ENCODE measurements at regions not wholly inside any gene's neighbourhood (a gene's known extent, or its start where the extent isn't known, plus 50 kb on each side); places are given as distances from the start of the nearest gene placed in this dataset.

GRCh38 chr14:28057359-28058296, 709.0 kb upstream of the FOXG1 start:
- peak; percentile 19 for DNase-seq

- no peak for DNase-seq
Measured at GRCh38 chr14:28059254-28059653, 707.3 kb upstream of the FOXG1 start.

GRCh38 chr14:28061006-28061405, 705.6 kb upstream of the FOXG1 start:
- DNase-seq: no peak

GRCh38 chr14:28077021-28077420, 689.6 kb upstream of the FOXG1 start:
- no peak for DNase-seq

GRCh38 chr14:28083389-28083788, 683.2 kb upstream of the FOXG1 start:
- DNase-seq: no peak

GRCh38 chr14:28088125-28088524, 678.5 kb upstream of the FOXG1 start:
- no peak for DNase-seq

- DNase-seq: no peak
Measured at GRCh38 chr14:28097585-28097984, 669.0 kb upstream of the FOXG1 start.

- no peak for DNase-seq
Measured at GRCh38 chr14:28098856-28099255, 667.7 kb upstream of the FOXG1 start.

GRCh38 chr14:28102001-28102400, 664.6 kb upstream of the FOXG1 start:
- DNase-seq: no peak

- DNase-seq: peak; percentile 38
Measured at GRCh38 chr14:28102814-28103213, 663.8 kb upstream of the FOXG1 start.

GRCh38 chr14:28113311-28113710, 653.3 kb upstream of the FOXG1 start:
- DNase-seq: no peak

- DNase-seq: no peak
Measured at GRCh38 chr14:28116716-28117115, 649.9 kb upstream of the FOXG1 start.

- DNase-seq: no peak
Measured at GRCh38 chr14:28119849-28120248, 646.7 kb upstream of the FOXG1 start.

GRCh38 chr14:28120391-28120790, 646.2 kb upstream of the FOXG1 start:
- no peak for DNase-seq

GRCh38 chr14:28121512-28122297, 644.9 kb upstream of the FOXG1 start:
- no peak for DNase-seq

- DNase-seq: no peak
Measured at GRCh38 chr14:28130610-28131284, 635.8 kb upstream of the FOXG1 start.

GRCh38 chr14:28138341-28138740, 628.2 kb upstream of the FOXG1 start:
- DNase-seq: no peak

- DNase-seq: no peak
Measured at GRCh38 chr14:28141662-28142061, 624.9 kb upstream of the FOXG1 start.

GRCh38 chr14:28142400-28143015, 624.1 kb upstream of the FOXG1 start:
- DNase-seq: peak; percentile 7

- DNase-seq: no peak
Measured at GRCh38 chr14:28143316-28143715, 623.3 kb upstream of the FOXG1 start.

- DNase-seq: no peak
Measured at GRCh38 chr14:28151926-28152325, 614.7 kb upstream of the FOXG1 start.

GRCh38 chr14:28152453-28153044, 614.0 kb upstream of the FOXG1 start:
- no peak for DNase-seq

Measured in kidney glomerular epithelial cell (primary cell).